CD8-positive, alpha-beta memory T cell (primary cell): ENCODE measurements at regions not wholly inside any gene's neighbourhood (a gene's known extent, or its start where the extent isn't known, plus 50 kb on each side); places are given as distances from the start of the nearest gene placed in this dataset.
"Not testable (repeated sequence)": the region's sequence is repeated elsewhere in the genome, so short reads cannot be mapped to it uniquely, and the experiment has no call there.

Experiments
- CTCF ChIA-PET: fragments of 350-600 bp; sonication (Branson Sonifier 250); formaldehyde crosslinking; loops from one replicate; lab custom pipeline; 2021; ENCODE audit warnings: antibody characterized with exemption; lab: Charles Lee
- POLR2A ChIA-PET: fragments of 350-600 bp; sonication (Branson Sonifier 250); formaldehyde crosslinking; loops from one replicate; lab custom pipeline; 2021; ENCODE audit warnings: antibody characterized with exemption; lab: Charles Lee
- DNase-seq, 5 donors: peaks; one replicate each; pipeline versions ENCODE4 v3.0.0 to v3.0.0-alpha.2; 2020 to 2022; ENCODE audit warnings: mixed read lengths in 1 of 5
- H3K27ac ChIP-seq: one replicate; pipeline ENCODE4 v1.7.0; 2013; ENCODE audit warnings: low read depth, mild to moderate bottlenecking, low read length, moderate library complexity
- H3K27me3 ChIP-seq: 2 replicates; pipeline ENCODE4 v1.7.0; 2013; ENCODE audit warnings: low read length, mild to moderate bottlenecking; ENCODE audit not compliant: insufficient read depth, poor library complexity, severe bottlenecking
- H3K36me3 ChIP-seq: 2 replicates; pipeline ENCODE4 v1.7.0; 2013; ENCODE audit warnings: mild to moderate bottlenecking, low read length, moderate library complexity; ENCODE audit not compliant: insufficient read depth
- H3K4me1 ChIP-seq: 2 replicates; pipeline ENCODE4 v1.7.0; 2013; ENCODE audit warnings: mild to moderate bottlenecking, low read length, moderate library complexity; ENCODE audit not compliant: insufficient read depth
- H3K4me3 ChIP-seq: 2 replicates; pipeline ENCODE4 v1.7.0; 2013; ENCODE audit warnings: mild to moderate bottlenecking, low read length
- H3K9me3 ChIP-seq: 2 replicates; pipeline ENCODE4 v1.7.0; 2013; ENCODE audit warnings: mild to moderate bottlenecking, low read length
- H3K27ac Mint-ChIP-seq, 8 donors: one replicate each; pipeline ENCODE4 v1.8.0; 2020 to 2021; ENCODE audit warnings: mixed read lengths in 8 of 8, mild to moderate bottlenecking in 6 of 8, inconsistent platforms in 3 of 8, moderate library complexity in 3 of 8
- H3K27me3 Mint-ChIP-seq, 2 donors: one replicate each; pipeline ENCODE4 v1.8.0; 2020 to 2021; ENCODE audit warnings: mixed read lengths in 2 of 2, mild to moderate bottlenecking in 1 of 2, moderate library complexity in 1 of 2
- H3K36me3 Mint-ChIP-seq, 3 donors: one replicate each; pipeline ENCODE4 v1.8.0; 2020 to 2021; ENCODE audit warnings: mixed read lengths in 3 of 3, inconsistent platforms in 1 of 3, mild to moderate bottlenecking in 1 of 3
- H3K4me1 Mint-ChIP-seq, 3 donors: one replicate each; pipeline ENCODE4 v1.8.0; 2020 to 2021; ENCODE audit warnings: mixed read lengths in 3 of 3, inconsistent platforms in 1 of 3, mild to moderate bottlenecking in 1 of 3
- H3K4me3 Mint-ChIP-seq, 7 donors: one replicate each; pipeline ENCODE4 v1.8.0; 2020 to 2021; ENCODE audit warnings: mixed read lengths in 7 of 7, mild to moderate bottlenecking in 6 of 7, moderate library complexity in 4 of 7, inconsistent platforms in 2 of 7
- H3K9me3 Mint-ChIP-seq, 5 donors: one replicate each; pipeline ENCODE4 v1.8.0; 2020 to 2022; ENCODE audit warnings: mixed read lengths in 5 of 5, mild to moderate bottlenecking in 3 of 5, moderate library complexity in 2 of 5, inconsistent platforms in 1 of 5

- CTCF ChIA-PET, result no interaction called here
- H3K4me1 ChIP-seq, result no peaks in the 10 kb centered on the region
- H3K36me3 Mint-ChIP-seq, result no peaks in the 10 kb centered on the region
- no peaks in the 10 kb centered on the region for H3K36me3 ChIP-seq
- DNase-seq, result no peak
- no peaks in the 10 kb centered on the region for H3K27me3 ChIP-seq
- H3K27me3 Mint-ChIP-seq, result no peaks in the 10 kb centered on the region
- H3K27ac Mint-ChIP-seq, result no peak overlapping the region
- no peaks in the 10 kb centered on the region for H3K9me3 ChIP-seq
- H3K4me1 Mint-ChIP-seq, result no peaks in the 10 kb centered on the region
- H3K9me3 Mint-ChIP-seq, result peaks cover 1 to 20% (median 2%) of the 10 kb centered on the region in 5 donors
- H3K4me3 ChIP-seq, result no peak overlapping the region
- H3K27ac ChIP-seq, result no peak overlapping the region
- no peak overlapping the region for H3K4me3 Mint-ChIP-seq
- POLR2A ChIA-PET, result no interaction called here
Observed at GRCh38 chr5:92544596-92544995, 1036.4 kb downstream of the NR2F1-AS1 start.

- H3K27ac Mint-ChIP-seq, result no peak overlapping the region
- H3K9me3 ChIP-seq, result no peaks in the 10 kb centered on the region
- H3K4me1 Mint-ChIP-seq, result no peaks in the 10 kb centered on the region
- no peaks in the 10 kb centered on the region for H3K4me1 ChIP-seq
- no peak overlapping the region for H3K27ac ChIP-seq
- ChIA-PET CTCF (no interaction called here), POLR2A (no interaction called here)
- H3K4me3 ChIP-seq, result no peak overlapping the region
- no peaks in the 10 kb centered on the region for H3K36me3 ChIP-seq
- DNase-seq, result no peak
- H3K9me3 Mint-ChIP-seq, result peaks cover 0 to 26% (median 5%) of the 10 kb centered on the region in 5 donors
- H3K27me3 Mint-ChIP-seq, result no peaks in the 10 kb centered on the region
- H3K27me3 ChIP-seq, result no peaks in the 10 kb centered on the region
- H3K36me3 Mint-ChIP-seq, result no peaks in the 10 kb centered on the region
- H3K4me3 Mint-ChIP-seq, result no peak overlapping the region
Observed at GRCh38 chr5:92544036-92544435, 1037.0 kb downstream of the NR2F1-AS1 start.

GRCh38 chr5:92543201-92543600 lies 1037.8 kb downstream of the NR2F1-AS1 start:
- POLR2A ChIA-PET, result no interaction called here
- no peaks in the 10 kb centered on the region for H3K27me3 Mint-ChIP-seq
- Histone ChIP-seq H3K9me3 (no peaks in the 10 kb centered on the region), H3K4me1 (no peaks in the 10 kb centered on the region), H3K27me3 (no peaks in the 10 kb centered on the region), H3K36me3 (no peaks in the 10 kb centered on the region), H3K4me3 (no peak overlapping the region), H3K27ac (no peak overlapping the region)
- no peaks in the 10 kb centered on the region for H3K4me1 Mint-ChIP-seq
- H3K36me3 Mint-ChIP-seq, result no peaks in the 10 kb centered on the region
- no peak overlapping the region for H3K27ac Mint-ChIP-seq
- no peak for DNase-seq
- peaks cover 0 to 32% (median 5%) of the 10 kb centered on the region in 5 donors for H3K9me3 Mint-ChIP-seq
- CTCF ChIA-PET, result no interaction called here
- no peak overlapping the region for H3K4me3 Mint-ChIP-seq

GRCh38 chr5:92542017-92542416 lies 1039.0 kb downstream of the NR2F1-AS1 start:
- DNase-seq, H3K27me3 Mint-ChIP-seq, H3K4me1 ChIP-seq, H3K4me3 ChIP-seq, H3K4me1 Mint-ChIP-seq, H3K4me3 Mint-ChIP-seq, H3K9me3 ChIP-seq, H3K36me3 ChIP-seq, H3K27ac ChIP-seq, POLR2A ChIA-PET, H3K36me3 Mint-ChIP-seq, H3K27ac Mint-ChIP-seq, H3K27me3 ChIP-seq, CTCF ChIA-PET: not testable (repeated sequence)
- peaks cover 0 to 39% (median 7%) of the 10 kb centered on the region in 5 donors for H3K9me3 Mint-ChIP-seq

- Mint-ChIP-seq H3K36me3 (no peaks in the 10 kb centered on the region), H3K9me3 (peaks cover 1 to 3% (median 3%) of the 10 kb centered on the region in 5 donors)
- POLR2A ChIA-PET, result no interaction called here
Observed at GRCh38 chr5:92527311-92528078, 1053.5 kb downstream of the NR2F1-AS1 start.

GRCh38 chr5:92525131-92525530 lies 1055.9 kb downstream of the NR2F1-AS1 start:
- POLR2A ChIA-PET, result no interaction called here
- H3K27ac Mint-ChIP-seq, result no peak overlapping the region
- no peaks in the 10 kb centered on the region for H3K27me3 Mint-ChIP-seq
- no peaks in the 10 kb centered on the region for H3K4me1 ChIP-seq
- H3K4me3 ChIP-seq, result no peak overlapping the region
- H3K9me3 ChIP-seq, result no peaks in the 10 kb centered on the region
- no peak overlapping the region for H3K4me3 Mint-ChIP-seq
- CTCF ChIA-PET, result no interaction called here
- DNase-seq, result no peak
- no peaks in the 10 kb centered on the region for H3K36me3 ChIP-seq
- H3K27me3 ChIP-seq, result no peaks in the 10 kb centered on the region
- H3K36me3 Mint-ChIP-seq, result no peaks in the 10 kb centered on the region
- peaks cover 3 to 8% (median 4%) of the 10 kb centered on the region in 5 donors for H3K9me3 Mint-ChIP-seq
- H3K27ac ChIP-seq, result no peak overlapping the region
- H3K4me1 Mint-ChIP-seq, result no peaks in the 10 kb centered on the region

More at GRCh38 chr5:92527311-92528078, 1053.5 kb downstream of the NR2F1-AS1 start:
- CTCF ChIA-PET, result no interaction called here
- Histone ChIP-seq H3K36me3 (no peaks in the 10 kb centered on the region), H3K4me1 (no peaks in the 10 kb centered on the region), H3K27ac (no peak overlapping the region), H3K27me3 (no peaks in the 10 kb centered on the region), H3K9me3 (no peaks in the 10 kb centered on the region), H3K4me3 (no peak overlapping the region)
- no peaks in the 10 kb centered on the region for H3K4me1 Mint-ChIP-seq
- H3K27ac Mint-ChIP-seq, result no peak overlapping the region
- no peaks in the 10 kb centered on the region for H3K27me3 Mint-ChIP-seq
- H3K4me3 Mint-ChIP-seq, result no peak overlapping the region
- DNase-seq, result no peak

- no peaks in the 10 kb centered on the region for H3K27me3 Mint-ChIP-seq
- no peaks in the 10 kb centered on the region for H3K36me3 ChIP-seq
- ChIA-PET POLR2A (no interaction called here), CTCF (no interaction called here)
- no peak overlapping the region for H3K27ac Mint-ChIP-seq
- no peaks in the 10 kb centered on the region for H3K4me1 Mint-ChIP-seq
- H3K9me3 ChIP-seq, result no peaks in the 10 kb centered on the region
- no peaks in the 10 kb centered on the region for H3K27me3 ChIP-seq
- H3K27ac ChIP-seq, result no peak overlapping the region
- H3K9me3 Mint-ChIP-seq, result peaks cover 3 to 11% (median 9%) of the 10 kb centered on the region in 5 donors
- no peak overlapping the region for H3K4me3 Mint-ChIP-seq
- no peaks in the 10 kb centered on the region for H3K36me3 Mint-ChIP-seq
- no peak overlapping the region for H3K4me3 ChIP-seq
- no peak for DNase-seq
- H3K4me1 ChIP-seq, result no peaks in the 10 kb centered on the region
Observed at GRCh38 chr5:92519811-92520632, 1061.0 kb downstream of the NR2F1-AS1 start.

- Histone ChIP-seq H3K27me3 (no peaks in the 10 kb centered on the region), H3K4me1 (no peaks in the 10 kb centered on the region), H3K27ac (no peak overlapping the region), H3K4me3 (no peak overlapping the region), H3K9me3 (no peaks in the 10 kb centered on the region), H3K36me3 (no peaks in the 10 kb centered on the region)
- no peak for DNase-seq
- POLR2A ChIA-PET, result no interaction called here
- H3K36me3 Mint-ChIP-seq, result no peaks in the 10 kb centered on the region
- no peak overlapping the region for H3K27ac Mint-ChIP-seq
- H3K27me3 Mint-ChIP-seq, result no peaks in the 10 kb centered on the region
- no peak overlapping the region for H3K4me3 Mint-ChIP-seq
- CTCF ChIA-PET, result no interaction called here
- H3K4me1 Mint-ChIP-seq, result no peaks in the 10 kb centered on the region
- H3K9me3 Mint-ChIP-seq, result peaks cover 2 to 14% (median 9%) of the 10 kb centered on the region in 5 donors
Observed at GRCh38 chr5:92518318-92518904, 1062.6 kb downstream of the NR2F1-AS1 start.
